CD4-positive, CD25-positive, alpha-beta regulatory T cell (primary cell): ENCODE measurements at regions not wholly inside any gene's neighbourhood (a gene's known extent, or its start where the extent isn't known, plus 50 kb on each side); places are given as distances from the start of the nearest gene placed in this dataset.

Experiments
- ATAC-seq, 2 donors: fragments of 150-1000 bp; cut with Tn5 transposase; one replicate each; pipeline ENCODE4 v1.10.0; 2021; ENCODE audit warnings: low read depth in 2 of 2, moderate number of reproducible peaks in 2 of 2, moderate library complexity in 1 of 2
- DNase-seq, 3 donors: peaks; one replicate each; pipeline versions ENCODE4 v3.0.0 to v3.0.0-alpha.2; 2012 to 2022; ENCODE audit warnings: mixed read lengths in 1 of 3
- H3K27ac ChIP-seq: one replicate; pipeline ENCODE4 v1.7.0; 2013; ENCODE audit warnings: mild to moderate bottlenecking, low read length; ENCODE audit not compliant: insufficient read depth, poor library complexity, severe bottlenecking
- H3K27me3 ChIP-seq: one replicate; pipeline ENCODE4 v1.7.0; 2013; ENCODE audit warnings: low read length; ENCODE audit not compliant: control insufficient read depth, insufficient read depth
- H3K36me3 ChIP-seq: one replicate; pipeline ENCODE4 v1.7.0; 2013; ENCODE audit warnings: mild to moderate bottlenecking, low read length, moderate library complexity; ENCODE audit not compliant: control insufficient read depth, insufficient read depth
- H3K4me1 ChIP-seq: 2 replicates; pipeline ENCODE4 v1.7.0; 2013; ENCODE audit warnings: mild to moderate bottlenecking, low read length; ENCODE audit not compliant: insufficient read depth, control insufficient read depth, poor library complexity, severe bottlenecking
- H3K4me3 ChIP-seq: one replicate; pipeline ENCODE4 v1.7.0; 2013; ENCODE audit warnings: low read depth, mild to moderate bottlenecking, low read length, moderate library complexity
- H3K9me3 ChIP-seq, 2 experiments: 1 replicate in 1 of 2; 2 replicates in 1 of 2; pipeline ENCODE4 v1.7.0; 2013; ENCODE audit warnings: low read length in 2 of 2, mild to moderate bottlenecking in 1 of 2, moderate library complexity in 1 of 2; ENCODE audit not compliant: control insufficient read depth in 2 of 2
- H3K27ac Mint-ChIP-seq, 3 donors: one replicate each; pipeline ENCODE4 v1.8.0; 2020 to 2022; ENCODE audit warnings: mild to moderate bottlenecking in 3 of 3, mixed read lengths in 3 of 3, moderate library complexity in 2 of 3
- H3K27me3 Mint-ChIP-seq: one replicate; pipeline ENCODE4 v1.8.0; 2022; ENCODE audit warnings: mild to moderate bottlenecking, mixed read lengths
- H3K36me3 Mint-ChIP-seq: one replicate; pipeline ENCODE4 v1.8.0; 2020; ENCODE audit warnings: mixed read lengths
- H3K4me1 Mint-ChIP-seq, 4 donors: one replicate each; pipeline ENCODE4 v1.8.0; 2020 to 2022; ENCODE audit warnings: mixed read lengths in 4 of 4, mild to moderate bottlenecking in 1 of 4
- H3K4me3 Mint-ChIP-seq, 4 donors: one replicate each; pipeline ENCODE4 v1.8.0; 2020 to 2022; ENCODE audit warnings: mild to moderate bottlenecking in 4 of 4, mixed read lengths in 4 of 4, moderate library complexity in 3 of 4
- H3K9me3 Mint-ChIP-seq, 7 donors: one replicate each; pipeline ENCODE4 v1.8.0; 2020 to 2022; ENCODE audit warnings: mixed read lengths in 7 of 7, mild to moderate bottlenecking in 3 of 7, moderate library complexity in 2 of 7

DNA sequence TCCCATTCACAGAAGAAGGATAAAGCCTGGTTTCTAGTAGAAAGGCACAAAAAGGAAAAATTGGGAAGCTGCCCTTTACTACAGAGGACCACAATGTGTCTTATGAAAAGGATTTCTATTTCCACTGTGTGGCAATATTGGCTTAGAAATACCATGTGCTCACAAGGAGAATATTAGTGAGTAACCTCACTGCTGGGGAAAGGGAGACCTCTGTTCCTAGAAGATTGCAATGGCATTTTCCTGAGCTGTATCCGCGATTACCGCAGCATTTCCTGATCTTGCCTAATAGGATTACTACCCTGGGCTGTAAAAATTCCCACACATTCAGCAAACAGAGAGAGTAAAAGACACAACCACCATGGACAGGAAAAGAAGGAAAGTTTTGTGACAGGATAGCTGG lies 308.8 kb upstream of the TECRL start:
- Mint-ChIP-seq H3K36me3 (no peaks in the 10 kb centered on the region), H3K27me3 (no peaks in the 10 kb centered on the region), H3K4me1 (no peaks in the 10 kb centered on the region), H3K9me3 (peaks cover 0 to 12% (median 2%) of the 10 kb centered on the region in 7 donors), H3K4me3 (no peak overlapping the region), H3K27ac (no peak overlapping the region)
- Histone ChIP-seq H3K4me1 (no peaks in the 10 kb centered on the region), H3K9me3 (no peaks in the 10 kb centered on the region), H3K36me3 (no peaks in the 10 kb centered on the region), H3K4me3 (no peak overlapping the region), H3K27ac (no peak overlapping the region), H3K27me3 (no peaks in the 10 kb centered on the region)
- ATAC-seq (no peak), DNase-seq (no peak)

DNA sequence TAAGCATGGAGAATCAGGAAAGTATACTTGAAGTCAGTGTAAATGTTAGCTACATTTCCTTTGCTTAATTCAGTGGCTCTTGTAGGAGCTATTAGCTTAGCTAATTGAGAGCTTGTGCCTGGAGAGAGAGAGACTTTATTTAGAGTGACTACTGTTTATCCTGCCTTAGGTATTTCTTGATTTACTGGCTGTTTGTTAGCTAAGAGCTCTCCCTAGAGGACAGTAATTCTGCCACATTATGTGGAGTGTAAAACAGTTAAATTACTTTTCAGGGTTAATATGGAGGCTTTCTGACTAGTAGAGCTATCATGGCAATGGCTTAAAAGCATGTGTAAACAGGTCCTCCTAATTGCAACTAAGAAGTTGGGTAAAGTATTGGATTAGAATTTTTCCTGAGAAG lies 306.5 kb upstream of the TECRL start:
- Histone ChIP-seq H3K4me3 (no peak overlapping the region), H3K27ac (no peak overlapping the region), H3K27me3 (no peaks in the 10 kb centered on the region), H3K9me3 (no peaks in the 10 kb centered on the region), H3K4me1 (no peaks in the 10 kb centered on the region), H3K36me3 (no peaks in the 10 kb centered on the region)
- ATAC-seq (no peak), DNase-seq (no peak)
- Mint-ChIP-seq H3K27me3 (no peaks in the 10 kb centered on the region), H3K9me3 (peaks cover 0 to 12% (median 0%) of the 10 kb centered on the region in 7 donors), H3K4me3 (no peak overlapping the region), H3K4me1 (no peaks in the 10 kb centered on the region), H3K27ac (no peak overlapping the region), H3K36me3 (no peaks in the 10 kb centered on the region)

DNA sequence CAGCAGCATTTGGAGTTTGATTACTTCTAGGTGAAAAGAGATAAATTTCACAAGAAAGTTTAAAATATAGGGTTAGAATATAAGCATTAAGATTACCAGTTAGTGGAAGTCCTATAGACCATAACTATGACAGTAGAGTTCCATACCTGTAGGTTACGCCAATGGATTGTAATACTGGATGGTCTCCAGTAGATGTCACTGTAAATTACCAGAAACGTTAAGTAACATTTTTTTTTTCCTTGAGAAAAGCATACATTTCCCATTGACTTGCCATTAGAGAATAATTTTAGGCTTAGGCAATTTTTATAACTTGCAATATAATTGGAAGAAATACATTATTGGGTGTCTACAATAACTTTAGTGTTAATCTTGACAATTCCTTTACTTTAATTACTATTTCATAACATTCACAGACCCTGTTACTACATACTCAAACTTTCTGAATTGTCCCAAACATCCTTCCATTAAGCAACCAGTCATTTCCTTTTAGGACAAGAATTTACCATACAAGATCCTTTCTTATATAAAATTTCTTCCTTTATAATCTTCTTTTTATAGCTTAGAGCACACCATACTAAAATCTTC lies 304.1 kb upstream of the TECRL start:
- H3K27ac ChIP-seq, result no peak overlapping the region
- Mint-ChIP-seq H3K4me1 (no peaks in the 10 kb centered on the region), H3K36me3 (no peaks in the 10 kb centered on the region), H3K4me3 (no peak overlapping the region), H3K27me3 (no peaks in the 10 kb centered on the region), H3K9me3 (peaks cover 0 to 8% (median 0%) of the 10 kb centered on the region in 7 donors), H3K27ac (no peak overlapping the region)
- DNase-seq, result peak in 1 of 3 donors; percentile 16
- H3K27me3 ChIP-seq, result no peaks in the 10 kb centered on the region
- H3K9me3 ChIP-seq, result no peaks in the 10 kb centered on the region
- no peak for ATAC-seq
- H3K4me3 ChIP-seq, result no peak overlapping the region
- H3K36me3 ChIP-seq, result no peaks in the 10 kb centered on the region
- H3K4me1 ChIP-seq, result no peaks in the 10 kb centered on the region

DNA sequence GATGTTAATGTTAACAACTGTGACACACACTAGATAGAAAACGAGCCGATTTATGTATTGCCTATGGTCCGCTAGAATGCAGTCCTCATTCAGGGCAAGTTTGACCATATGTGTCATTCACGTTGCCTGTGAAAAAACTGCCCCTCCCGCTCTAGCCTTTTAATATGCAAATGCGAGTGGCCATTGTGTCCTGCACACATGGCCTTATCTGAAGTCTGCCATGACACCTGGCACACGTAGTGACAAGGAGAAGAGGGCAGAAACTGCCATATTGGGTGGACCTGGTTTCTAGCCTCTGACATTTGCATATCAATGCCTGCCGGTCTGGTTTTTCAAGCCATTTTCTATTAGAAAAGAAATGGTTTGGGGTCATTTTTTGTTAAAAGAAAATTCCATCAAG lies 303.3 kb upstream of the TECRL start:
- ATAC-seq, result no peak
- Histone ChIP-seq H3K27me3 (no peaks in the 10 kb centered on the region), H3K27ac (no peak overlapping the region), H3K36me3 (no peaks in the 10 kb centered on the region), H3K4me1 (no peaks in the 10 kb centered on the region), H3K4me3 (no peak overlapping the region), H3K9me3 (no peaks in the 10 kb centered on the region)
- no peak for DNase-seq
- H3K9me3 Mint-ChIP-seq, result peaks cover 0 to 5% (median 0%) of the 10 kb centered on the region in 7 donors
- no peaks in the 10 kb centered on the region for H3K36me3 Mint-ChIP-seq
- H3K27ac Mint-ChIP-seq, result no peak overlapping the region
- H3K4me1 Mint-ChIP-seq, result no peaks in the 10 kb centered on the region
- H3K27me3 Mint-ChIP-seq, result no peaks in the 10 kb centered on the region
- peak overlapping the region in 1 of 4 donors; percentile 10 for H3K4me3 Mint-ChIP-seq

DNA sequence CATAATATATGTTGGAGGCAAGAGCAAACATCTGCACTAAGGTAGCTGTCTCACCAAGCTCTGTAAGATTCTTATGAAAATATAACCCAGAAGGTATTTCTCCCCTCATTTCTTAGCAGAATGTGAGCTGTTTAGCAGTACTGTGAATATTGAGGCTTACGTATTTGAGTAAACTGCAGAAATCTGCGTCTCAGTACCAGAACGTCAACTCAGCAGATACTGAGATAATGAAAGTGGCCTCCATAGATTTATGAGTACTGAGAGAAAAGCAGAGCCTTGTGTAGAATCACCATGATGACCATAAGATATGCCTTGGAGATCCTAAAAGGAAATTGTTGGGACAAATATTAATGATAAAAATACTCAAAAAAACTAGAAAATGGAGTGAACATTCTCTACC lies 296.7 kb upstream of the TECRL start:
- Histone ChIP-seq H3K9me3 (peaks cover 0 to 2% of the 10 kb centered on the region in 2 experiments), H3K27me3 (no peaks in the 10 kb centered on the region), H3K4me1 (no peaks in the 10 kb centered on the region), H3K27ac (no peak overlapping the region), H3K4me3 (no peak overlapping the region), H3K36me3 (no peaks in the 10 kb centered on the region)
- Mint-ChIP-seq H3K4me1 (no peaks in the 10 kb centered on the region), H3K36me3 (no peaks in the 10 kb centered on the region), H3K9me3 (peaks cover 0 to 18% (median 5%) of the 10 kb centered on the region in 7 donors), H3K4me3 (no peak overlapping the region), H3K27me3 (no peaks in the 10 kb centered on the region), H3K27ac (no peak overlapping the region)
- DNase-seq (no peak), ATAC-seq (no peak)

DNA sequence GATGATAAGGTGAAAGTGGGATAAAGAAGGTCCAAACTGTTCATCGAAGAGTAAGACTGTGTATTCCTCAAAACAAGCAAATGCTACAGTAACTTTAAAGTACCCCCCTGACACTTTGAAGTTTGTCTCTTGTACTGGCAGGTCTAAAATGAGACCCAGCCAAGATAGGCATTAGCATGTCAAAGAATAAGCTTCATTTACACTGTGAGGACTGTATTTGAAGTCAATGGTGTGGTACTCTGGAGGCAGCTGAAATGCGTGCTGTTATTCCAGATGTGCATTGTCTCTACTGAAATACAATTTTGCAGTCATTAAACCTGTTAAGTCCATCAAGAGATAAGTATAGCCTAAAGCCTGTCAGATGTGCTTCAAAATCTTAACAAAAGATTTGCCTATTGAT lies 288.9 kb upstream of the TECRL start:
- no peaks in the 10 kb centered on the region for H3K27me3 ChIP-seq
- Mint-ChIP-seq H3K4me3 (no peak overlapping the region), H3K9me3 (peaks cover 3 to 21% (median 7%) of the 10 kb centered on the region in 7 donors), H3K4me1 (no peaks in the 10 kb centered on the region), H3K27me3 (no peaks in the 10 kb centered on the region), H3K36me3 (no peaks in the 10 kb centered on the region), H3K27ac (no peak overlapping the region)
- no peak for DNase-seq
- H3K9me3 ChIP-seq, result peaks cover 0 to 2% of the 10 kb centered on the region in 2 experiments
- no peak overlapping the region for H3K27ac ChIP-seq
- no peaks in the 10 kb centered on the region for H3K4me1 ChIP-seq
- ATAC-seq, result no peak
- H3K36me3 ChIP-seq, result no peaks in the 10 kb centered on the region
- no peak overlapping the region for H3K4me3 ChIP-seq

DNA sequence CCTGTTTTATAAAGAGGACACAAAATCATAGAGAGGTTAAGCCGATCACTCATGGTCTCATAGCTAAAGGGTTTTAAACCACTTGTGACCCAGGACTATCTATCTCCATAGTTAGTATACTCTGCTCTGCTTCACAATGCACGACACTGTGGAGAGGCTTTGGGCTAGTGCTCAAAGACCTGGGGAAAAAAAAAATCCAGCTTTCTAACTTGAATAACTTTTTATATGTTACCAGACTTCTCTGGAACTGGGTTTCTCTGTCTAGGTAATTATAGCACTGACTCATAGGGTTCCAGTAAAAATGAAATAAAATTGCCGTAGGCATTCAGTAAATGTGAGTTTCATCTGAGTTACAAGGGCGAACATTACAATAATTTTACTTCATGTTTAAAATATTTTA lies 273.7 kb upstream of the TECRL start:
- no peaks in the 10 kb centered on the region for H3K36me3 ChIP-seq
- no peak overlapping the region for H3K27ac Mint-ChIP-seq
- H3K9me3 ChIP-seq, result peaks cover 0 to 1% of the 10 kb centered on the region in 2 experiments
- no peak overlapping the region for H3K4me3 Mint-ChIP-seq
- no peaks in the 10 kb centered on the region for H3K4me1 Mint-ChIP-seq
- DNase-seq, result no peak
- no peak overlapping the region for H3K27ac ChIP-seq
- no peaks in the 10 kb centered on the region for H3K27me3 Mint-ChIP-seq
- no peaks in the 10 kb centered on the region for H3K4me1 ChIP-seq
- ATAC-seq, result no peak
- H3K9me3 Mint-ChIP-seq, result peaks cover 1 to 7% (median 4%) of the 10 kb centered on the region in 7 donors
- no peaks in the 10 kb centered on the region for H3K36me3 Mint-ChIP-seq
- no peak overlapping the region for H3K4me3 ChIP-seq
- no peaks in the 10 kb centered on the region for H3K27me3 ChIP-seq

DNA sequence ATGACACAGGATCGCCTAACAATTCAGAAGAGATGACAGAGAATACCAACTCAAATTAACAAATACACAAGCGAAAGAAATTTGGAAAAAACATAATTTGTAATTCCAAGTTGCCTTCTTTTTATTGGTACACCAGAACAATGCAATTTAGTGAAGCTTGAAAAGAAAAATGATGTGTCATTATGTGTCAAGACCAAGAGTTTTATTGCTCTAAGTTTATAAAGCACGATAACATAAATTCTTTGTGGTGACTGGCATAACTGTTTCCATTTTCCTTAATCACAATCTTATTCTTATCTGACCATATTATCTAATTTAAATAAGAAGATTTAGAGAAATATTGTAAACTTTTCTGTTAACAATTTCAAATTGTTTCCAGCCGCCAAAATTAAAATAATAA lies 273.2 kb upstream of the TECRL start:
- Histone ChIP-seq H3K9me3 (peaks cover 0 to 1% of the 10 kb centered on the region in 2 experiments), H3K27ac (no peak overlapping the region), H3K4me3 (no peak overlapping the region), H3K4me1 (no peaks in the 10 kb centered on the region), H3K36me3 (no peaks in the 10 kb centered on the region), H3K27me3 (no peaks in the 10 kb centered on the region)
- H3K27ac Mint-ChIP-seq, result no peak overlapping the region
- no peaks in the 10 kb centered on the region for H3K36me3 Mint-ChIP-seq
- ATAC-seq (no peak), DNase-seq (no peak)
- peaks cover 1 to 4% (median 4%) of the 10 kb centered on the region in 7 donors for H3K9me3 Mint-ChIP-seq
- no peak overlapping the region for H3K4me3 Mint-ChIP-seq
- H3K4me1 Mint-ChIP-seq, result no peaks in the 10 kb centered on the region
- no peaks in the 10 kb centered on the region for H3K27me3 Mint-ChIP-seq
